WERI-Rb-1 (cell line): ENCODE measurements at regions not wholly inside any gene's neighbourhood (a gene's known extent, or its start where the extent isn't known, plus 50 kb on each side); places are given as distances from the start of the nearest gene placed in this dataset.
"Not testable (repeated sequence)": the region's sequence is repeated elsewhere in the genome, so short reads cannot be mapped to it uniquely, and the experiment has no call there.

Experiments used
- DNase-seq: peaks from one replicate; pipeline ENCODE4 v3.0.0-alpha.2; 2020
- H3K27ac ChIP-seq: fragments of 250-450 bp; sonication (Bioruptor Pico); 2 replicates; pipeline ENCODE4 v1.5.1; 2020; ENCODE audit warnings: mild to moderate bottlenecking, moderate library complexity
- H3K27me3 ChIP-seq: fragments of 250-450 bp; sonication (Bioruptor Pico); 2 replicates; pipeline ENCODE4 v1.5.1; 2021; ENCODE audit warnings: mild to moderate bottlenecking, low read depth, moderate library complexity; ENCODE audit not compliant: insufficient read depth, severe bottlenecking
- H3K36me3 ChIP-seq: fragments of 250-450 bp; sonication (Bioruptor Pico); 2 replicates; pipeline ENCODE4 v1.5.1; 2020; ENCODE audit warnings: mild to moderate bottlenecking, moderate library complexity
- H3K4me3 ChIP-seq: 2 replicates; pipeline ENCODE4 v1.5.1; 2011; ENCODE audit warnings: low read depth, mild to moderate bottlenecking, control low read depth, low read length
- H3K9me3 ChIP-seq: fragments of 250-450 bp; sonication (Bioruptor Pico); 2 replicates; pipeline ENCODE4 v1.5.1; 2021; ENCODE audit warnings: mild to moderate bottlenecking, moderate library complexity; ENCODE audit not compliant: severe bottlenecking
- CTCF ChIP-seq: IDR thresholded peaks from 2 replicates; pipeline ENCODE4 v1.5.1; 2011; ENCODE audit warnings: low read depth, mild to moderate bottlenecking, control low read depth, inconsistent platforms, low read length

- H3K9me3 ChIP-seq = no peaks in the 10 kb centered on the region
- no peak overlapping the region for H3K4me3 ChIP-seq
- peaks cover 25% of the 10 kb centered on the region for H3K27me3 ChIP-seq
- no peak overlapping the region for H3K27ac ChIP-seq
- no peak for DNase-seq
- no peak for TF ChIP-seq CTCF
- H3K36me3 ChIP-seq = no peaks in the 10 kb centered on the region
These were observed 157.8 kb upstream of the ATP10B start for GRCh38 chr5:161009817-161010216.

GRCh38 chr5:161009194-161009593, 157.2 kb upstream of the ATP10B start:
- DNase-seq = no peak
- Histone ChIP-seq H3K36me3 (no peaks in the 10 kb centered on the region), H3K27me3 (peaks cover 19% of the 10 kb centered on the region), H3K9me3 (no peaks in the 10 kb centered on the region), H3K27ac (no peak overlapping the region), H3K4me3 (no peak overlapping the region)
- no peak for TF ChIP-seq CTCF

GRCh38 chr5:161007879-161008278, 155.9 kb upstream of the ATP10B start:
- no peak for TF ChIP-seq CTCF
- Histone ChIP-seq H3K27ac (no peak overlapping the region), H3K36me3 (no peaks in the 10 kb centered on the region), H3K27me3 (peaks cover 12% of the 10 kb centered on the region), H3K9me3 (no peaks in the 10 kb centered on the region), H3K4me3 (no peak overlapping the region)
- DNase-seq = no peak

GRCh38 chr5:161002571-161003074, 150.6 kb upstream of the ATP10B start:
- Histone ChIP-seq H3K27ac (no peak overlapping the region), H3K27me3 (peaks cover 5% of the 10 kb centered on the region), H3K4me3 (no peak overlapping the region), H3K9me3 (no peaks in the 10 kb centered on the region), H3K36me3 (no peaks in the 10 kb centered on the region)
- TF ChIP-seq CTCF = no peak
- no peak for DNase-seq

- Histone ChIP-seq H3K27ac (no peak overlapping the region), H3K36me3 (no peaks in the 10 kb centered on the region), H3K9me3 (no peaks in the 10 kb centered on the region), H3K27me3 (peaks cover 5% of the 10 kb centered on the region), H3K4me3 (no peak overlapping the region)
- DNase-seq = no peak
- TF ChIP-seq CTCF = no peak
These were observed 149.6 kb upstream of the ATP10B start for GRCh38 chr5:161001604-161002003.

GRCh38 chr5:161001142-161001541, 149.1 kb upstream of the ATP10B start:
- not testable (repeated sequence) for H3K27ac ChIP-seq, H3K36me3 ChIP-seq, H3K4me3 ChIP-seq, H3K9me3 ChIP-seq, H3K27me3 ChIP-seq, DNase-seq
